Endothelial cell of umbilical vein (primary cell): ENCODE measurements at regions not wholly inside any gene's neighbourhood (a gene's known extent, or its start where the extent isn't known, plus 50 kb on each side); places are given as distances from the start of the nearest gene placed in this dataset.

Experiments
- EZH2 ChIP-seq: IDR thresholded peaks from 2 replicates; pipeline ENCODE4 v1.6.1; 2012; ENCODE audit warnings: borderline replicate concordance, low read depth, mild to moderate bottlenecking, moderate library complexity, low read length, inconsistent platforms; ENCODE audit not compliant: severe bottlenecking
- FOS ChIP-seq: IDR thresholded peaks from 2 replicates; pipeline ENCODE4 v1.6.1; 2011; ENCODE audit warnings: mild to moderate bottlenecking, low read length, moderate library complexity, borderline replicate concordance; ENCODE audit not compliant: insufficient read depth
- GATA2 ChIP-seq: IDR thresholded peaks from 2 replicates; pipeline ENCODE4 v1.7.0; 2011; ENCODE audit warnings: low read depth, mild to moderate bottlenecking, moderate library complexity, mixed read lengths, low read length; ENCODE audit not compliant: insufficient read length, insufficient read depth
- JUN ChIP-seq: IDR thresholded peaks from 2 replicates; pipeline ENCODE4 v1.6.1; 2011; ENCODE audit warnings: borderline replicate concordance, low read depth; ENCODE audit not compliant: insufficient read length, insufficient read depth
- MYC ChIP-seq: IDR thresholded peaks from one replicate; pipeline ENCODE4 v1.6.1; 2011; ENCODE audit warnings: mild to moderate bottlenecking, low read depth, low read length
- POLR2A ChIP-seq: IDR thresholded peaks from 2 replicates; pipeline ENCODE4 v1.6.1; 2012; ENCODE audit warnings: low read depth, mild to moderate bottlenecking, control low read depth, low read length
- POLR2AphosphoS5 ChIP-seq: IDR thresholded peaks from 2 replicates; pipeline ENCODE4 v1.6.1; 2012; ENCODE audit warnings: low read depth, mild to moderate bottlenecking, control low read depth, low read length, moderate library complexity; ENCODE audit not compliant: insufficient read depth
- TF ChIP-seq, protein P1 (sequence below), 2 donors: IDR thresholded peaks; 1 replicate in 1 of 2; 2 replicates in 1 of 2; pipeline ENCODE4 v1.5.1; 2011; ENCODE audit warnings: low read length in 2 of 2, mild to moderate bottlenecking in 2 of 2, moderate library complexity in 2 of 2, control low read depth in 1 of 2, inconsistent platforms in 1 of 2, low read depth in 1 of 2; ENCODE audit not compliant: insufficient read depth in 1 of 2; ENCODE audit errors: extremely low read depth in 1 of 2
- TF ChIP-seq, protein P2 (sequence below): IDR thresholded peaks from 2 replicates; pipeline ENCODE4 v1.6.1; 2011; ENCODE audit not compliant: insufficient read depth, insufficient read length

DNA sequence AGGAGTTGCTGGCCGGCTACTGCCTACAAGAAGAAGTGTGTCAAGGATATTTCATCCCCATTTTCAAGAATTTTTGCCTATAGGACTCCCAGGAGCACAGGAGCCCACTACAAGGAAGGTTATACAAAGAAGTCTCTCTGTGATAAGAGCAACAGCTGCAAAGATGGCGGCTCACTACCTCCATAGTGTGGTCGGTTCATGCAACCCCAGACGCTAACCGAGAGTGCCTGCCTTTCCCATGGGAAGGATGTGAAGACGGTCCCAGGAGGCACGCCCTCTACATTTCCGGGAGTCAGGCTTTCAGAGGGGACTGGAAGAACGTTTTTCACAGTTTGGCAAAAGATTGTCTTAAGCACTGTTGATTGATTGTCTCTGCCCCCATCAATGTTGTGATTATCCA, 816.3 kb downstream of the QKI start:
- TF ChIP-seq MYC (no peak), POLR2A (no peak), POLR2AphosphoS5 (no peak), JUN (no peak), EZH2 (no peak), FOS (no peak), GATA2 (no peak)
- TF ChIP-seq, protein P1, sequence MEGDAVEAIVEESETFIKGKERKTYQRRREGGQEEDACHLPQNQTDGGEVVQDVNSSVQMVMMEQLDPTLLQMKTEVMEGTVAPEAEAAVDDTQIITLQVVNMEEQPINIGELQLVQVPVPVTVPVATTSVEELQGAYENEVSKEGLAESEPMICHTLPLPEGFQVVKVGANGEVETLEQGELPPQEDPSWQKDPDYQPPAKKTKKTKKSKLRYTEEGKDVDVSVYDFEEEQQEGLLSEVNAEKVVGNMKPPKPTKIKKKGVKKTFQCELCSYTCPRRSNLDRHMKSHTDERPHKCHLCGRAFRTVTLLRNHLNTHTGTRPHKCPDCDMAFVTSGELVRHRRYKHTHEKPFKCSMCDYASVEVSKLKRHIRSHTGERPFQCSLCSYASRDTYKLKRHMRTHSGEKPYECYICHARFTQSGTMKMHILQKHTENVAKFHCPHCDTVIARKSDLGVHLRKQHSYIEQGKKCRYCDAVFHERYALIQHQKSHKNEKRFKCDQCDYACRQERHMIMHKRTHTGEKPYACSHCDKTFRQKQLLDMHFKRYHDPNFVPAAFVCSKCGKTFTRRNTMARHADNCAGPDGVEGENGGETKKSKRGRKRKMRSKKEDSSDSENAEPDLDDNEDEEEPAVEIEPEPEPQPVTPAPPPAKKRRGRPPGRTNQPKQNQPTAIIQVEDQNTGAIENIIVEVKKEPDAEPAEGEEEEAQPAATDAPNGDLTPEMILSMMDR (IDR thresholded peaks at IDR 0.05; ENCODE audit: extremely low read depth in 1 of 2, insufficient read depth in 1 of 2, low read depth in 1 of 2, low read length in 2 of 2): no peak
- TF ChIP-seq, protein P2, sequence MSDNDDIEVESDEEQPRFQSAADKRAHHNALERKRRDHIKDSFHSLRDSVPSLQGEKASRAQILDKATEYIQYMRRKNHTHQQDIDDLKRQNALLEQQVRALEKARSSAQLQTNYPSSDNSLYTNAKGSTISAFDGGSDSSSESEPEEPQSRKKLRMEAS: no peak
